ENCODE measurements at regions not wholly inside any gene's neighbourhood (a gene's known extent, or its start where the extent isn't known, plus 50 kb on each side); places are given as distances from the start of the nearest gene placed in this dataset.
"Not testable (repeated sequence)": the region's sequence is repeated elsewhere in the genome, so short reads cannot be mapped to it uniquely, and the experiment has no call there.

- no peak for DNase-seq
Observed at GRCh38 chr12:129959889-129960288, 56.1 kb upstream of the TMEM132D start.

GRCh38 chr12:129961091-129961490 is 57.3 kb upstream of the TMEM132D start:
- no peak for DNase-seq

- no peak for DNase-seq
Observed at GRCh38 chr12:129961856-129962255, 58.0 kb upstream of the TMEM132D start.

GRCh38 chr12:129964300-129964699 is 60.5 kb upstream of the TMEM132D start:
- DNase-seq: no peak

GRCh38 chr12:129964826-129965457 is 61.1 kb upstream of the TMEM132D start:
- no peak for DNase-seq

GRCh38 chr12:129966146-129966995 is 62.5 kb upstream of the TMEM132D start:
- no peak for DNase-seq

GRCh38 chr12:129971721-129972120 is 67.9 kb upstream of the TMEM132D start:
- DNase-seq: no peak

- DNase-seq: no peak
Observed at GRCh38 chr12:129973236-129973961, 69.6 kb upstream of the TMEM132D start.

- DNase-seq: no peak
Observed at GRCh38 chr12:129984106-129984505, 80.3 kb upstream of the TMEM132D start.

GRCh38 chr12:129987841-129988240 is 84.0 kb upstream of the TMEM132D start:
- no peak for DNase-seq

GRCh38 chr12:129994634-129995033 is 90.8 kb upstream of the TMEM132D start:
- no peak for DNase-seq

- DNase-seq: no peak
Observed at GRCh38 chr12:129997239-129997638, 93.4 kb upstream of the TMEM132D start.

- DNase-seq: not testable (repeated sequence)
Observed at GRCh38 chr12:130004310-130004877, 100.6 kb upstream of the TMEM132D start.

- no peak for DNase-seq
Observed at GRCh38 chr12:130007771-130008170, 103.9 kb upstream of the TMEM132D start.

GRCh38 chr12:130008241-130008640 is 104.4 kb upstream of the TMEM132D start:
- DNase-seq: no peak

GRCh38 chr12:130009961-130010360 is 106.1 kb upstream of the TMEM132D start:
- DNase-seq: no peak

GRCh38 chr12:130011611-130012385 is 108.0 kb upstream of the TMEM132D start:
- no peak for DNase-seq

- peak; percentile 8 to 51 for DNase-seq
Observed at GRCh38 chr12:130013771-130014484, 110.1 kb upstream of the TMEM132D start.

GRCh38 chr12:130014485-130014807 is 110.6 kb upstream of the TMEM132D start:
- DNase-seq: no peak

- no peak for DNase-seq
Observed at GRCh38 chr12:130016194-130016593, 112.4 kb upstream of the TMEM132D start.

- no peak for DNase-seq
Observed at GRCh38 chr12:130016986-130017385, 113.2 kb upstream of the TMEM132D start.
